GM21526 (cell line): ENCODE measurements at regions not wholly inside any gene's neighbourhood (a gene's known extent, or its start where the extent isn't known, plus 50 kb on each side); places are given as distances from the start of the nearest gene placed in this dataset.
"Not testable (repeated sequence)": the region's sequence is repeated elsewhere in the genome, so short reads cannot be mapped to it uniquely, and the experiment has no call there.

Experiments used
- ATAC-seq: cut with Tn5 transposase; IDR thresholded peaks from one replicate; pipeline ENCODE4 v1.9.1; 2021; ENCODE audit warnings: moderate library complexity; ENCODE audit not compliant: unreplicated experiment, low FRiP score

- no peak for ATAC-seq
Measured at GRCh38 chr22:48919851-48920589, 907.7 kb downstream of the BRD1 start.

GRCh38 chr22:48919187-48919590, 908.5 kb downstream of the BRD1 start:
- no peak for ATAC-seq

- no peak for ATAC-seq
Measured at GRCh38 chr22:48918585-48919186, 909.0 kb downstream of the BRD1 start.

GRCh38 chr22:48912356-48913066, 915.2 kb downstream of the BRD1 start:
- ATAC-seq, result not testable (repeated sequence)

GRCh38 chr22:48911647-48912046, 916.0 kb downstream of the BRD1 start:
- ATAC-seq, result not testable (repeated sequence)

GRCh38 chr22:48911067-48911466, 916.6 kb downstream of the BRD1 start:
- not testable (repeated sequence) for ATAC-seq

GRCh38 chr22:48908547-48908946, 919.1 kb downstream of the BRD1 start:
- ATAC-seq, result no peak

GRCh38 chr22:48907591-48907990, 920.1 kb downstream of the BRD1 start:
- no peak for ATAC-seq

- ATAC-seq, result no peak
Measured at GRCh38 chr22:48906216-48906835, 921.3 kb downstream of the BRD1 start.

GRCh38 chr22:48905206-48905975, 922.3 kb downstream of the BRD1 start:
- ATAC-seq, result no peak

GRCh38 chr22:48902983-48903650, 924.6 kb downstream of the BRD1 start:
- ATAC-seq, result no peak

GRCh38 chr22:48902001-48902869, 925.4 kb downstream of the BRD1 start:
- no peak for ATAC-seq

GRCh38 chr22:48901324-48901723, 926.3 kb downstream of the BRD1 start:
- ATAC-seq, result no peak

- ATAC-seq, result no peak
Measured at GRCh38 chr22:48900626-48901025, 927.0 kb downstream of the BRD1 start.

- ATAC-seq, result no peak
Measured at GRCh38 chr22:48900327-48900597, 927.4 kb downstream of the BRD1 start.

GRCh38 chr22:48899523-48900326, 927.9 kb downstream of the BRD1 start:
- ATAC-seq, result no peak

- ATAC-seq, result no peak
Measured at GRCh38 chr22:48898524-48899250, 929.0 kb downstream of the BRD1 start.
